Activated naive CD4-positive, alpha-beta T cell treated with anti-CD3 and anti-CD28 coated beads, Interleukin-2, amount 50 U/mL, for 24 hours (primary cell): ENCODE measurements at regions not wholly inside any gene's neighbourhood (a gene's known extent, or its start where the extent isn't known, plus 50 kb on each side); places are given as distances from the start of the nearest gene placed in this dataset.
"Not testable (repeated sequence)": the region's sequence is repeated elsewhere in the genome, so short reads cannot be mapped to it uniquely, and the experiment has no call there.

Experiments
- H3K27ac Mint-ChIP-seq: one replicate; pipeline ENCODE4 v1.8.0; 2021; ENCODE audit warnings: mild to moderate bottlenecking, mixed read lengths
- H3K27me3 Mint-ChIP-seq: one replicate; pipeline ENCODE4 v1.8.0; 2021; ENCODE audit warnings: mixed read lengths
- H3K36me3 Mint-ChIP-seq: one replicate; pipeline ENCODE4 v1.8.0; 2021; ENCODE audit warnings: mixed read lengths
- H3K4me1 Mint-ChIP-seq: one replicate; pipeline ENCODE4 v1.8.0; 2021; ENCODE audit warnings: mixed read lengths
- H3K4me3 Mint-ChIP-seq: one replicate; pipeline ENCODE4 v1.8.0; 2021; ENCODE audit warnings: mild to moderate bottlenecking, mixed read lengths
- H3K9me3 Mint-ChIP-seq: one replicate; pipeline ENCODE4 v1.8.0; 2021; ENCODE audit warnings: mixed read lengths

GRCh38 chr12:62163368-62163767, 96.8 kb upstream of the USP15 start:
- Mint-ChIP-seq H3K27me3 (no peaks in the 10 kb centered on the region), H3K9me3 (no peaks in the 10 kb centered on the region), H3K27ac (no peak overlapping the region), H3K4me3 (no peak overlapping the region), H3K36me3 (peaks cover 2% of the 10 kb centered on the region), H3K4me1 (peaks cover 43% of the 10 kb centered on the region)

GRCh38 chr12:62164036-62164435, 96.2 kb upstream of the USP15 start:
- Mint-ChIP-seq H3K36me3 (peaks cover 2% of the 10 kb centered on the region), H3K27me3 (no peaks in the 10 kb centered on the region), H3K4me3 (no peak overlapping the region), H3K4me1 (peaks cover 37% of the 10 kb centered on the region), H3K27ac (no peak overlapping the region), H3K9me3 (no peaks in the 10 kb centered on the region)

- H3K4me1 Mint-ChIP-seq, result peaks cover 20% of the 10 kb centered on the region
- H3K36me3 Mint-ChIP-seq, result peaks cover 2% of the 10 kb centered on the region
- H3K27me3 Mint-ChIP-seq, result no peaks in the 10 kb centered on the region
- H3K4me3 Mint-ChIP-seq, result no peak overlapping the region
- H3K27ac Mint-ChIP-seq, result no peak overlapping the region
- H3K9me3 Mint-ChIP-seq, result no peaks in the 10 kb centered on the region
Measured at GRCh38 chr12:62166525-62166924, 93.7 kb upstream of the USP15 start.

DNA sequence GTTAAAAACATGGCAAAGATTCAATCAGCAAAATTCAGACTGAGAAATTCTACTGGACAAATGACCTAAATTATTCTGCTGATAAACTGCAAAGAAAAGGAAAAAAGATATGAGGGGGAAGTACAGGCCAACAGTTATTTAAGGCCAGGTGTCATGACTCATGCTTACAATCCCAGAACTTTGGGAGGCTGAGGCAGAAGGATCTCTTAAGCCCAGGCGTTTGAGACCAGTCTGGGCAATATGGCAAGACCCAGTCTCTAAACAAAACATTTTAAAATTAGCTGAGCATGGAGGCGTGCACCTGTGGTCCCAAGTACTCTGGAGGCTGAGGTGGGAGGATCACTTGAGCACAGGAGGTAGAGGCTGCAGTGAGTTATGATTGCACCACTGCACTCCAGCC, 91.8 kb upstream of the USP15 start:
- Mint-ChIP-seq H3K36me3 (peaks cover 2% of the 10 kb centered on the region), H3K27me3 (no peaks in the 10 kb centered on the region), H3K4me1 (peaks cover 3% of the 10 kb centered on the region), H3K9me3 (no peaks in the 10 kb centered on the region), H3K4me3 (no peak overlapping the region), H3K27ac (no peak overlapping the region)

DNA sequence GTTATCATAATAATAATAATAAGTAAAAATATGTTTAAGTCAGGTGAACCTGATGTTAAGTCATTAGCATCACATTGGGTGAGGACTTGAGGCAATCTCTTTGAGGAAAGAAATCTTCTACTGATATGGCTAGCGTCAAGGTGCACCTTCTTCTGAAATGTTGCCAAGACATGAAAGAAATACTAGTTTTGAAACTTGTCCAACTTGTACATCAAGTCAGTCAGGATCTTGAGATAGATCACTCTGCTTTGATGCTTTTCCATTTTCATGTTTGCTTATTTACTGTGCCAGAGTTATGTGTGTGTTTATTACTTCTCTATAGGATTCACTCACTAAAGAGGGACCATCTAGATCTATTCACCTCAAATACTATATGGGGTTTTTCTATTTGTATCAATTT, 90.0 kb upstream of the USP15 start:
- Mint-ChIP-seq H3K4me1 (no peaks in the 10 kb centered on the region), H3K27me3 (no peaks in the 10 kb centered on the region), H3K9me3 (no peaks in the 10 kb centered on the region), H3K4me3 (no peak overlapping the region), H3K36me3 (no peaks in the 10 kb centered on the region), H3K27ac (no peak overlapping the region)

DNA sequence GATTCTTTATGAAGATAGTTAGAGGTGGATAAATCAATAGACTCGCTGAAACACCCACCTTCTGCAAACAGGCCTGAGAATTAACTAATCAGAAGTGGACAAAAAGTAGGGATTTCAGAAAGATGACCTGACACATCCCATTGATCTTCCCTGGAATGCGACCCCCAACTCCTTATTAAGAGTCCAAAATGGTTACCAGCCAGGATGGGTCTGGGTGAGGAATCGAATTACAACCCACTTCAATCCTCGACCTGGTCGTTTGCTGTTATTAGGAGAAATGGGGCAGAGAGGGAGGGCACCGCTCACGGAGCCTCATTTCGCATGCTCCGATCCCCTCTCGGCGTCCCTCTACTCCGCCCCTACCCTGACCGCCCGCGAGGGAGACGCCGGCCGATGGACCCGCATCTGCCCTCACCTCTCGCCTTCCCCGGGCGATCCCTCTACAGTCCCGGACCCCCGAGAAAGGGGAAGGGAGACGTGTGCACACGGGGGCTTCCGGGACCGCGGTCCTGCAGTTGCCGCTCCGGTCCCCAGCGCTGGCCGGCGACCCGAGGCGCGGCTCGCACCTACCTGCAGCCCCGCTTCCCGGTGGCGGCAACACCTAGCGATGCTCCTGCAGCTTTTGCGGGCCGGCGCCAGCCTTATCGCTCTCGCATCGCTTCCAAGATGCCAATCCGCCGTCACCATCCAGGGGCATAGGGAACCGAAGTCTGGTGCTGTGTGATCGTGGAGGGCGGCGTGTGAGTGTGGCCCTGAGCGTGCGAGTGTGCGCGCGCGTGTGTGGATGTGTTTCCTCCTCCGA, 69.3 kb upstream of the USP15 start:
- Mint-ChIP-seq H3K9me3 (no peaks in the 10 kb centered on the region), H3K27ac (no peak overlapping the region), H3K27me3 (peaks cover 24% of the 10 kb centered on the region), H3K4me3 (peak overlapping the region; percentile 85), H3K36me3 (no peaks in the 10 kb centered on the region), H3K4me1 (peaks cover 24% of the 10 kb centered on the region)

DNA sequence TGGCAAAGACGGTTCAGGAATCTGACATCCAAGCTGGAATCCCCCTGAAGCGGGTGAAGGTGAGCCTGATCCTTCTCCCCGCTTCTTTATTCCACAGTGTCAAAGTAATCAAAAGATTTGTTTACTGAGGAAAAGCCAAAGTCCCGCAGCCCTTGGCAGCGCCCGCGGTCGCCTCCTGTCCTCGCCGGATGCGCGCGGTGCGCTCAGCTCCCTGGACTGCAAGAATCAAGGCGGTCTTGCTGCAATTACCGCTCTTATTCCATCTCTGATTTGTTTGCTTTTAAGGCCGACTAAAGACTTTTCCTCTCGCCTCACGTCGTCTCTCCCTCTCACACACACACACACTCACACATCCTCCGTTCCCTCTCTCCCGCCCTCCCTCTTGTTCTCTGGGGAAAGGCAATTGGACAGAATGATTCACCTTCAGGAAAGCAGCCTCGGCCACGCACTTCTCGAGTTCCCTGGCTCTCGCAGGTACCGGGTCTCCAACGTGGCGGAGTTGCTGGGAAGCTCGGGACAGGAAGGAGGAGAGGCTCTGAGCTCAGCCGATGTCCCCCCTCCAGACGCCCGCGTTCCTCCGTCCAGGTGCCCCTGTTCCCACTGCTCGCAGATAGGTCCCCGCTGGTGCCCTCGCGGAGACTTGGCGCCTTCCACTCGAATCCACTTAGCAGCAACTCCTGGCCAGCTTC, 68.6 kb upstream of the USP15 start:
- H3K36me3 Mint-ChIP-seq, result no peaks in the 10 kb centered on the region
- no peaks in the 10 kb centered on the region for H3K9me3 Mint-ChIP-seq
- peak overlapping the region; percentile 10 for H3K27ac Mint-ChIP-seq
- H3K4me1 Mint-ChIP-seq, result peaks cover 24% of the 10 kb centered on the region
- peak overlapping the region; percentile 85 for H3K4me3 Mint-ChIP-seq
- peaks cover 24% of the 10 kb centered on the region for H3K27me3 Mint-ChIP-seq

DNA sequence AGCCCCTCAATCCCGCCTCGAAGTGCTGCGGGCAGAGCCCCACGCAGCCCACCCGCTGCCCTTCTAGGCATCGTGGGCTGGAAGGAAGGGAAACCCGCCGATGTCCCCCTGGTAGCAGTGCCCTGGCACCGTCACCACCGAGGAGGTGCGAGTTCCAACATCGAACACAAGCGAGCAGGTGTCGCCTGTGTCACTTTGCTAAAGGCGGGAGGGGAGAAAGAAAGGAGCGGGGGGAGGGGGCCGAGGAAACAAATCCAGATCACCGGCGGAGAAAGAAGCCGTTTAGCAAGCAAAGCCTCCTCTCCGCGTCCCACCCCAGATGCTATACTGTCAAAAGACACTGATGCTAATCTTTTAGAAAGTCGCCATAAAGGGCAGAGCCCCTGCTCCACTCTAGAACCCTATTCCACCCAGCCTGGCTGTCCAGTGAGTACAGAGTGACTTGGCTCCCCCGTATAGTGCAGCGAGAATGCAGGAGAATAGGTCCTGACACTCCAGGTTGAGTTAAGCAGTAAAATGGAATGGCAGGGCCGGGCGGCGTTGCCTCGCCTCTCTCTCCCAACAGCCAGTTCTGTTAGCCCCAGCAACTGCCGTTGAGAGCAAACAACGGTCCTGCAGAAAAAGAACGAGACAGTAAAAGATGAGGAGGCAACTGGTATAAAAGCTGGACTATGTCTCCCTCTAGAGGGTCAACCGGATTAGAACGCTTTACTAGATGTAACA, 67.9 kb upstream of the USP15 start:
- H3K36me3 Mint-ChIP-seq, result no peaks in the 10 kb centered on the region
- H3K27ac Mint-ChIP-seq, result no peak overlapping the region
- peaks cover 24% of the 10 kb centered on the region for H3K27me3 Mint-ChIP-seq

DNA sequence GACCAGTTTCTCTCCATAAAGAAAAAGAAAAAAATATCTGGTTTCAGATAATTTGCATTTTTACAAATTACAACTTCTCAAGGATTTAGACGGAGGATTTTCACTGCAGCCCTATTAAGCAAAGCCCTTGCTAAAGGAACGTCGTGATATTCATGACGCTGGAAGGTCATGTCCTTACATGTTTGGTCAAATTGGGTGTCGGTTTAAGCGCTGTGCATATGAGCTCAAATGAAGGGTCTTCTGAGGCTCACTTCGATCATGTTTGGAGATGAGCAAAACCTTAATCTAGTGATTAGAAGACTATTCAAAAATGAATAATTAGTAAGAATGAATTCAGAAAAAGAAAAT, 67.3 kb upstream of the USP15 start:
- Mint-ChIP-seq H3K27ac (no peak overlapping the region), H3K4me1 (peaks cover 24% of the 10 kb centered on the region), H3K27me3 (peaks cover 22% of the 10 kb centered on the region), H3K9me3 (no peaks in the 10 kb centered on the region), H3K4me3 (no peak overlapping the region), H3K36me3 (no peaks in the 10 kb centered on the region)

More for the DNA sequence above, 67.9 kb upstream of the USP15 start:
- Mint-ChIP-seq H3K9me3 (no peaks in the 10 kb centered on the region), H3K4me1 (peaks cover 24% of the 10 kb centered on the region), H3K4me3 (peak overlapping the region; percentile 85)

DNA sequence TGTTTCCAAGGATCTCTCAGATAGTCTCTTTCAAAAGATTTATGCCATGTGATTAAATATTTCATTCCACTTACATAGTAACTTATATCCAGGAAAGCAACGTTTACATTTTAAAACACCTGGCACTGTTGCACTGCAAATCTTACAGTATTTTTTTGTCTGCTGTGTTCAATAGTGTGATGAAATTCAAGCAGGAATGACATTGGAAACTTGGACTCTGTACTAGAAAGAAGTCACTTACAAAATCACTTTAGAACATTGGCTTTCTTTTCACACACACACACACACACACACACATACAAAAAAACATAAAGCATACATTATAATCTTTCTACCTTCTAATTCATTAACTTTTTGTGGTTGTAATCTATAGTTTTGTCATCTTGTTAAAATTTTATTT, 66.2 kb upstream of the USP15 start:
- Mint-ChIP-seq H3K27ac (no peak overlapping the region), H3K4me1 (peaks cover 24% of the 10 kb centered on the region), H3K27me3 (peaks cover 22% of the 10 kb centered on the region), H3K4me3 (no peak overlapping the region), H3K36me3 (no peaks in the 10 kb centered on the region), H3K9me3 (no peaks in the 10 kb centered on the region)

GRCh38 chr12:62194616-62195015, 65.6 kb upstream of the USP15 start:
- H3K27ac Mint-ChIP-seq, result no peak overlapping the region
- no peaks in the 10 kb centered on the region for H3K36me3 Mint-ChIP-seq
- H3K27me3 Mint-ChIP-seq, result peaks cover 18% of the 10 kb centered on the region
- no peaks in the 10 kb centered on the region for H3K9me3 Mint-ChIP-seq
- H3K4me3 Mint-ChIP-seq, result no peak overlapping the region
- peaks cover 24% of the 10 kb centered on the region for H3K4me1 Mint-ChIP-seq

GRCh38 chr12:62196146-62196545, 64.1 kb upstream of the USP15 start:
- H3K36me3 Mint-ChIP-seq, result no peaks in the 10 kb centered on the region
- no peak overlapping the region for H3K27ac Mint-ChIP-seq

GRCh38 chr12:62202861-62203260, 57.3 kb upstream of the USP15 start:
- H3K9me3 Mint-ChIP-seq, result peaks cover 19% of the 10 kb centered on the region
- H3K4me1 Mint-ChIP-seq, H3K27me3 Mint-ChIP-seq, H3K27ac Mint-ChIP-seq, H3K4me3 Mint-ChIP-seq, H3K36me3 Mint-ChIP-seq: not testable (repeated sequence)

More at GRCh38 chr12:62196146-62196545, 64.1 kb upstream of the USP15 start:
- H3K4me1 Mint-ChIP-seq, result peaks cover 15% of the 10 kb centered on the region
- H3K9me3 Mint-ChIP-seq, result no peaks in the 10 kb centered on the region
- no peak overlapping the region for H3K4me3 Mint-ChIP-seq
- peaks cover 8% of the 10 kb centered on the region for H3K27me3 Mint-ChIP-seq

DNA sequence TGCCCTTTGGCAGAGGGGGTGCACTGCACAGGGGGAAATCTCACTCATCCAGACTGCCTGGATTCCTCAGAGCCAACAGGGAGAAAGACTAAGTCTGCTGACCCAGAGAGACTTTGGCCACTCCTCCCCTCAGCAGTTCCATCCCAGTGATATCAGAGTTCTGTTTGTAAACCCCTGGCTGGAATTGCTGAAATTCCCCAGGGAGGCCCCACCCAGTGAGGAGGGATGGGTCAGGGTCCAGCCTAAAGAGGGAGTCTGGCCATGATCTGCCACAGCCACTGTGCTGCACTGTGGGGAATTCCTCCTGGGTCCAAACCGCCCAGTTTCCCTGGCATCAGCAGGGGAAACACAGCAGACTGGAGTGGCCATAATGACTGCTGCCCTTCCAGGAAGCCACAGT, 54.9 kb upstream of the USP15 start:
- Mint-ChIP-seq H3K36me3 (peaks cover 3% of the 10 kb centered on the region), H3K27me3 (peaks cover 3% of the 10 kb centered on the region), H3K9me3 (peaks cover 19% of the 10 kb centered on the region), H3K4me3 (no peak overlapping the region), H3K27ac (no peak overlapping the region), H3K4me1 (peaks cover 13% of the 10 kb centered on the region)

- H3K36me3 Mint-ChIP-seq, result peaks cover 3% of the 10 kb centered on the region
- H3K4me3 Mint-ChIP-seq, result no peak overlapping the region
- H3K27ac Mint-ChIP-seq, result no peak overlapping the region
- peaks cover 19% of the 10 kb centered on the region for H3K9me3 Mint-ChIP-seq
- peaks cover 3% of the 10 kb centered on the region for H3K27me3 Mint-ChIP-seq
- H3K4me1 Mint-ChIP-seq, result peaks cover 20% of the 10 kb centered on the region
Measured at GRCh38 chr12:62207248-62207647, 53.0 kb upstream of the USP15 start.
